ENCODE measurements at regions not wholly inside any gene's neighbourhood (a gene's known extent, or its start where the extent isn't known, plus 50 kb on each side); places are given as distances from the start of the nearest gene placed in this dataset.

GRCh38 chr5:115072266-115073064 lies 97.2 kb downstream of the TRIM36 start:
- H3K9me3 ChIP-seq = no peaks in the 10 kb centered on the region
- H3K4me3 ChIP-seq = no peak overlapping the region
- no peaks in the 10 kb centered on the region for H3K36me3 ChIP-seq
- DNase-seq (ENCODE audit: low spot score) (no peak), ATAC-seq (ENCODE audit: insufficient number of reproducible peaks, low FRiP score, low read depth) (no peak)
- no peak overlapping the region for H3K27ac ChIP-seq
- H3K4me1 ChIP-seq (ENCODE audit: control insufficient read depth in 1 of 2, low read depth in 2 of 2) = no peaks in the 10 kb centered on the region
- H3K27me3 ChIP-seq (replicated peaks; ENCODE audit: insufficient read depth) = no peaks in the 10 kb centered on the region
- TF ChIP-seq CTCF (IDR thresholded peaks at IDR 0.05) = no peak

- Histone ChIP-seq H3K36me3 (no peaks in the 10 kb centered on the region), H3K27ac (no peak overlapping the region), H3K9me3 (no peaks in the 10 kb centered on the region), H3K4me3 (no peak overlapping the region), H3K27me3 (replicated peaks; ENCODE audit: insufficient read depth) (no peaks in the 10 kb centered on the region), H3K4me1 (ENCODE audit: control insufficient read depth in 1 of 2, low read depth in 2 of 2) (no peaks in the 10 kb centered on the region)
- TF ChIP-seq CTCF (IDR thresholded peaks at IDR 0.05) = no peak
- DNase-seq (ENCODE audit: low spot score) = no peak
- no peak for ATAC-seq (ENCODE audit: insufficient number of reproducible peaks, low FRiP score, low read depth)
Observed at GRCh38 chr5:115070737-115071136, 99.0 kb downstream of the TRIM36 start.

- Histone ChIP-seq H3K9me3 (no peaks in the 10 kb centered on the region), H3K4me3 (no peak overlapping the region), H3K27me3 (replicated peaks; ENCODE audit: insufficient read depth) (no peaks in the 10 kb centered on the region), H3K27ac (no peak overlapping the region), H3K4me1 (ENCODE audit: control insufficient read depth in 1 of 2, low read depth in 2 of 2) (no peaks in the 10 kb centered on the region), H3K36me3 (no peaks in the 10 kb centered on the region)
- no peak for DNase-seq (ENCODE audit: low spot score)
- TF ChIP-seq CTCF (IDR thresholded peaks at IDR 0.05) = peak; percentile 52
- ATAC-seq (ENCODE audit: insufficient number of reproducible peaks, low FRiP score, low read depth) = peak; percentile 35
Observed at GRCh38 chr5:115069087-115069968, 100.4 kb downstream of the TRIM36 start.

GRCh38 chr5:115068239-115069086 lies 101.2 kb downstream of the TRIM36 start:
- TF ChIP-seq CTCF (IDR thresholded peaks at IDR 0.05) = no peak
- Histone ChIP-seq H3K27ac (no peak overlapping the region), H3K27me3 (replicated peaks; ENCODE audit: insufficient read depth) (no peaks in the 10 kb centered on the region), H3K9me3 (no peaks in the 10 kb centered on the region), H3K36me3 (no peaks in the 10 kb centered on the region), H3K4me1 (ENCODE audit: control insufficient read depth in 1 of 2, low read depth in 2 of 2) (peaks cover 3 to 4% of the 10 kb centered on the region in 2 donors), H3K4me3 (no peak overlapping the region)
- ATAC-seq (ENCODE audit: insufficient number of reproducible peaks, low FRiP score, low read depth) (no peak), DNase-seq (ENCODE audit: low spot score) (no peak)

All from thoracic aorta (tissue), 2 donors.